GM23338 (cell line): ENCODE measurements at regions not wholly inside any gene's neighbourhood (a gene's known extent, or its start where the extent isn't known, plus 50 kb on each side); places are given as distances from the start of the nearest gene placed in this dataset.

ENCODE experiments used
- ATAC-seq: fragments of 200-7000 bp; cut with Tn5 transposase; 3 replicates; pipeline ENCODE4 v1.9.1; 2020
- DNase-seq: peaks from one replicate; pipeline ENCODE4 v3.0.0-alpha.2; 2015; ENCODE audit warnings: low spot score
- H2AFZ ChIP-seq: fragments of 200-600 bp; sonication (generic); 2 replicates; pipeline ENCODE4 v1.8.0; 2016; ENCODE audit warnings: antibody characterized with exemption, mild to moderate bottlenecking, moderate library complexity
- H3F3A ChIP-seq: fragments of 200-600 bp; sonication (generic); replicated peaks from 2 replicates; pipeline ENCODE4 v1.8.0; 2017; ENCODE audit warnings: antibody characterized with exemption, mixed run types, low read depth
- H3K27ac ChIP-seq: fragments of 200-600 bp; sonication (generic); 2 replicates; pipeline ENCODE4 v1.6.1; 2016; ENCODE audit warnings: low read depth
- H3K27me3 ChIP-seq: fragments of 200-600 bp; sonication (generic); 2 replicates; pipeline ENCODE4 v1.8.0; 2016; ENCODE audit warnings: mild to moderate bottlenecking, mixed run types, moderate library complexity; ENCODE audit not compliant: insufficient read depth
- H3K36me3 ChIP-seq: fragments of 200-600 bp; sonication (generic); 2 replicates; pipeline ENCODE4 v1.8.0; 2016; ENCODE audit warnings: mild to moderate bottlenecking; ENCODE audit not compliant: insufficient read depth
- H3K4me1 ChIP-seq: fragments of 200-600 bp; sonication (generic); 2 replicates; pipeline ENCODE4 v1.8.0; 2016; ENCODE audit warnings: mild to moderate bottlenecking, moderate library complexity; ENCODE audit not compliant: insufficient read depth
- H3K4me2 ChIP-seq: fragments of 200-600 bp; sonication (generic); 2 replicates; pipeline ENCODE4 v1.7.1; 2017; ENCODE audit warnings: mixed run types
- H3K4me3 ChIP-seq: fragments of 200-600 bp; sonication (generic); 2 replicates; pipeline ENCODE4 v1.6.1; 2016; ENCODE audit warnings: mixed run types
- H3K79me2 ChIP-seq: fragments of 200-600 bp; sonication (generic); replicated peaks from 2 replicates; pipeline ENCODE4 v1.8.0; 2017; ENCODE audit warnings: mild to moderate bottlenecking; ENCODE audit not compliant: insufficient read depth
- H3K9me2 ChIP-seq: fragments of 200-600 bp; sonication (generic); 2 replicates; pipeline ENCODE4 v1.8.0; 2017; ENCODE audit not compliant: insufficient read depth
- H4K20me1 ChIP-seq: fragments of 200-600 bp; sonication (generic); replicated peaks from 2 replicates; pipeline ENCODE4 v1.8.0; 2017; ENCODE audit warnings: mild to moderate bottlenecking; ENCODE audit not compliant: insufficient read depth
- H3K27ac Mint-ChIP-seq: 2 replicates; pipeline ENCODE4 v1.8.0; 2020; ENCODE audit warnings: inconsistent platforms, mild to moderate bottlenecking, moderate library complexity, mixed read lengths
- H3K27me3 Mint-ChIP-seq: 3 replicates; pipeline ENCODE4 v1.8.0; 2022; ENCODE audit warnings: low read depth, mild to moderate bottlenecking, moderate library complexity, mixed read lengths, inconsistent platforms; ENCODE audit not compliant: insufficient read depth, poor library complexity
- H3K36me3 Mint-ChIP-seq: 3 replicates; pipeline ENCODE4 v1.8.0; 2021; ENCODE audit warnings: low read depth, mild to moderate bottlenecking, inconsistent platforms, moderate library complexity, mixed read lengths
- H3K4me1 Mint-ChIP-seq: 3 replicates; pipeline ENCODE4 v1.8.0; 2020; ENCODE audit warnings: mild to moderate bottlenecking, inconsistent platforms, mixed read lengths
- H3K4me3 Mint-ChIP-seq: 3 replicates; pipeline ENCODE4 v1.8.0; 2021; ENCODE audit warnings: moderate library complexity, mild to moderate bottlenecking, inconsistent platforms, mixed read lengths
- H3K9me3 Mint-ChIP-seq: 3 replicates; pipeline ENCODE4 v1.8.0; 2020; ENCODE audit warnings: moderate library complexity, mild to moderate bottlenecking, inconsistent platforms, mixed read lengths
- CREB1 ChIP-seq: fragments of 250-450 bp; sonication (Bioruptor Pico); IDR thresholded peaks from 2 replicates; pipeline ENCODE4 v1.5.0; 2020; ENCODE audit warnings: low read depth, mild to moderate bottlenecking, moderate library complexity
- EZH2 ChIP-seq: fragments of 200-600 bp; sonication (generic); IDR thresholded peaks from one replicate; pipeline ENCODE4 v1.8.0; 2017; ENCODE audit warnings: antibody characterized with exemption, mild to moderate bottlenecking, low read depth; ENCODE audit not compliant: unreplicated experiment
- EZH2phosphoT487 ChIP-seq: fragments of 200-600 bp; sonication (generic); IDR thresholded peaks from one replicate; pipeline ENCODE4 v1.8.1; 2018; ENCODE audit warnings: antibody characterized with exemption; ENCODE audit not compliant: unreplicated experiment
- POLR2AphosphoS5 ChIP-seq: IDR thresholded peaks from 2 replicates; pipeline ENCODE4 v1.6.1; 2016; ENCODE audit warnings: antibody characterized with exemption, low read depth
- STAT1 ChIP-seq: IDR thresholded peaks from one replicate; pipeline ENCODE4 v1.6.1; 2016; ENCODE audit warnings: antibody characterized with exemption; ENCODE audit not compliant: unreplicated experiment
- ZNF114 ChIP-seq: fragments of 250-450 bp; sonication (Bioruptor Pico); IDR thresholded peaks from 2 replicates; pipeline ENCODE4 v1.5.0; 2020; ENCODE audit warnings: mild to moderate bottlenecking, moderate library complexity
- TF ChIP-seq, protein P1 (sequence below), 2 experiments: fragments of 200-600 bp in 1 of 2; sonication (generic) in 1 of 2; conservative IDR thresholded peaks; 2 replicates each; pipeline versions ENCODE4 v1.5.1 to v1.6.1; 2016 to 2017; ENCODE audit warnings: antibody characterized with exemption in 2 of 2, low read depth in 2 of 2, mild to moderate bottlenecking in 2 of 2, moderate library complexity in 1 of 2
- TF ChIP-seq, protein P2 (sequence below): IDR thresholded peaks from one replicate; pipeline ENCODE4 v1.6.1; 2018; ENCODE audit warnings: antibody characterized with exemption; ENCODE audit not compliant: unreplicated experiment
- TF ChIP-seq, protein P3 (sequence below): fragments of 250-450 bp; sonication (Bioruptor Pico); IDR thresholded peaks from 2 replicates; pipeline ENCODE4 v1.5.0; 2020; ENCODE audit warnings: mild to moderate bottlenecking, moderate library complexity

GRCh38 chr4:189301692-189302091 lies 639.0 kb upstream of the FRG1 start:
- peaks cover 12% of the 10 kb centered on the region; the same call in 2 of the 3 replicates for H3K9me3 Mint-ChIP-seq

More at GRCh38 chr4:189301692-189302091, 639.0 kb upstream of the FRG1 start:
- Mint-ChIP-seq H3K4me1 (no peaks in the 10 kb centered on the region), H3K4me3 (no peak overlapping the region), H3K27ac (no peak overlapping the region), H3K27me3 (peaks cover 2% of the 10 kb centered on the region), H3K36me3 (no peaks in the 10 kb centered on the region)
- Histone ChIP-seq H3F3A (no peaks in the 10 kb centered on the region), H3K36me3 (no peaks in the 10 kb centered on the region), H3K9me2 (no peaks in the 10 kb centered on the region), H3K27me3 (peaks cover 9% of the 10 kb centered on the region; the same call in 1 of the 2 replicates), H3K4me1 (no peaks in the 10 kb centered on the region), H2AFZ (peak overlapping the region; percentile 66), H3K4me3 (no peak overlapping the region), H3K4me2 (no peak overlapping the region), H3K79me2 (no peaks in the 10 kb centered on the region), H3K27ac (no peak overlapping the region), H4K20me1 (no peaks in the 10 kb centered on the region; the same call in 1 of the 2 replicates)
- no peak for TF ChIP-seq STAT1
- TF ChIP-seq ZNF114 (CRISPR knock-in tag) = no peak
- no peak for TF ChIP-seq POLR2AphosphoS5
- TF ChIP-seq, protein P1, sequence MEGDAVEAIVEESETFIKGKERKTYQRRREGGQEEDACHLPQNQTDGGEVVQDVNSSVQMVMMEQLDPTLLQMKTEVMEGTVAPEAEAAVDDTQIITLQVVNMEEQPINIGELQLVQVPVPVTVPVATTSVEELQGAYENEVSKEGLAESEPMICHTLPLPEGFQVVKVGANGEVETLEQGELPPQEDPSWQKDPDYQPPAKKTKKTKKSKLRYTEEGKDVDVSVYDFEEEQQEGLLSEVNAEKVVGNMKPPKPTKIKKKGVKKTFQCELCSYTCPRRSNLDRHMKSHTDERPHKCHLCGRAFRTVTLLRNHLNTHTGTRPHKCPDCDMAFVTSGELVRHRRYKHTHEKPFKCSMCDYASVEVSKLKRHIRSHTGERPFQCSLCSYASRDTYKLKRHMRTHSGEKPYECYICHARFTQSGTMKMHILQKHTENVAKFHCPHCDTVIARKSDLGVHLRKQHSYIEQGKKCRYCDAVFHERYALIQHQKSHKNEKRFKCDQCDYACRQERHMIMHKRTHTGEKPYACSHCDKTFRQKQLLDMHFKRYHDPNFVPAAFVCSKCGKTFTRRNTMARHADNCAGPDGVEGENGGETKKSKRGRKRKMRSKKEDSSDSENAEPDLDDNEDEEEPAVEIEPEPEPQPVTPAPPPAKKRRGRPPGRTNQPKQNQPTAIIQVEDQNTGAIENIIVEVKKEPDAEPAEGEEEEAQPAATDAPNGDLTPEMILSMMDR (conservative IDR thresholded peaks at IDR 0.05; ENCODE audit: low read depth in 2 of 2) = no peak
- no peak for TF ChIP-seq EZH2
- TF ChIP-seq EZH2phosphoT487 = no peak
- TF ChIP-seq CREB1 = no peak
- TF ChIP-seq, protein P2, sequence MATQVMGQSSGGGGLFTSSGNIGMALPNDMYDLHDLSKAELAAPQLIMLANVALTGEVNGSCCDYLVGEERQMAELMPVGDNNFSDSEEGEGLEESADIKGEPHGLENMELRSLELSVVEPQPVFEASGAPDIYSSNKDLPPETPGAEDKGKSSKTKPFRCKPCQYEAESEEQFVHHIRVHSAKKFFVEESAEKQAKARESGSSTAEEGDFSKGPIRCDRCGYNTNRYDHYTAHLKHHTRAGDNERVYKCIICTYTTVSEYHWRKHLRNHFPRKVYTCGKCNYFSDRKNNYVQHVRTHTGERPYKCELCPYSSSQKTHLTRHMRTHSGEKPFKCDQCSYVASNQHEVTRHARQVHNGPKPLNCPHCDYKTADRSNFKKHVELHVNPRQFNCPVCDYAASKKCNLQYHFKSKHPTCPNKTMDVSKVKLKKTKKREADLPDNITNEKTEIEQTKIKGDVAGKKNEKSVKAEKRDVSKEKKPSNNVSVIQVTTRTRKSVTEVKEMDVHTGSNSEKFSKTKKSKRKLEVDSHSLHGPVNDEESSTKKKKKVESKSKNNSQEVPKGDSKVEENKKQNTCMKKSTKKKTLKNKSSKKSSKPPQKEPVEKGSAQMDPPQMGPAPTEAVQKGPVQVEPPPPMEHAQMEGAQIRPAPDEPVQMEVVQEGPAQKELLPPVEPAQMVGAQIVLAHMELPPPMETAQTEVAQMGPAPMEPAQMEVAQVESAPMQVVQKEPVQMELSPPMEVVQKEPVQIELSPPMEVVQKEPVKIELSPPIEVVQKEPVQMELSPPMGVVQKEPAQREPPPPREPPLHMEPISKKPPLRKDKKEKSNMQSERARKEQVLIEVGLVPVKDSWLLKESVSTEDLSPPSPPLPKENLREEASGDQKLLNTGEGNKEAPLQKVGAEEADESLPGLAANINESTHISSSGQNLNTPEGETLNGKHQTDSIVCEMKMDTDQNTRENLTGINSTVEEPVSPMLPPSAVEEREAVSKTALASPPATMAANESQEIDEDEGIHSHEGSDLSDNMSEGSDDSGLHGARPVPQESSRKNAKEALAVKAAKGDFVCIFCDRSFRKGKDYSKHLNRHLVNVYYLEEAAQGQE = no peak
- TF ChIP-seq, protein P3, sequence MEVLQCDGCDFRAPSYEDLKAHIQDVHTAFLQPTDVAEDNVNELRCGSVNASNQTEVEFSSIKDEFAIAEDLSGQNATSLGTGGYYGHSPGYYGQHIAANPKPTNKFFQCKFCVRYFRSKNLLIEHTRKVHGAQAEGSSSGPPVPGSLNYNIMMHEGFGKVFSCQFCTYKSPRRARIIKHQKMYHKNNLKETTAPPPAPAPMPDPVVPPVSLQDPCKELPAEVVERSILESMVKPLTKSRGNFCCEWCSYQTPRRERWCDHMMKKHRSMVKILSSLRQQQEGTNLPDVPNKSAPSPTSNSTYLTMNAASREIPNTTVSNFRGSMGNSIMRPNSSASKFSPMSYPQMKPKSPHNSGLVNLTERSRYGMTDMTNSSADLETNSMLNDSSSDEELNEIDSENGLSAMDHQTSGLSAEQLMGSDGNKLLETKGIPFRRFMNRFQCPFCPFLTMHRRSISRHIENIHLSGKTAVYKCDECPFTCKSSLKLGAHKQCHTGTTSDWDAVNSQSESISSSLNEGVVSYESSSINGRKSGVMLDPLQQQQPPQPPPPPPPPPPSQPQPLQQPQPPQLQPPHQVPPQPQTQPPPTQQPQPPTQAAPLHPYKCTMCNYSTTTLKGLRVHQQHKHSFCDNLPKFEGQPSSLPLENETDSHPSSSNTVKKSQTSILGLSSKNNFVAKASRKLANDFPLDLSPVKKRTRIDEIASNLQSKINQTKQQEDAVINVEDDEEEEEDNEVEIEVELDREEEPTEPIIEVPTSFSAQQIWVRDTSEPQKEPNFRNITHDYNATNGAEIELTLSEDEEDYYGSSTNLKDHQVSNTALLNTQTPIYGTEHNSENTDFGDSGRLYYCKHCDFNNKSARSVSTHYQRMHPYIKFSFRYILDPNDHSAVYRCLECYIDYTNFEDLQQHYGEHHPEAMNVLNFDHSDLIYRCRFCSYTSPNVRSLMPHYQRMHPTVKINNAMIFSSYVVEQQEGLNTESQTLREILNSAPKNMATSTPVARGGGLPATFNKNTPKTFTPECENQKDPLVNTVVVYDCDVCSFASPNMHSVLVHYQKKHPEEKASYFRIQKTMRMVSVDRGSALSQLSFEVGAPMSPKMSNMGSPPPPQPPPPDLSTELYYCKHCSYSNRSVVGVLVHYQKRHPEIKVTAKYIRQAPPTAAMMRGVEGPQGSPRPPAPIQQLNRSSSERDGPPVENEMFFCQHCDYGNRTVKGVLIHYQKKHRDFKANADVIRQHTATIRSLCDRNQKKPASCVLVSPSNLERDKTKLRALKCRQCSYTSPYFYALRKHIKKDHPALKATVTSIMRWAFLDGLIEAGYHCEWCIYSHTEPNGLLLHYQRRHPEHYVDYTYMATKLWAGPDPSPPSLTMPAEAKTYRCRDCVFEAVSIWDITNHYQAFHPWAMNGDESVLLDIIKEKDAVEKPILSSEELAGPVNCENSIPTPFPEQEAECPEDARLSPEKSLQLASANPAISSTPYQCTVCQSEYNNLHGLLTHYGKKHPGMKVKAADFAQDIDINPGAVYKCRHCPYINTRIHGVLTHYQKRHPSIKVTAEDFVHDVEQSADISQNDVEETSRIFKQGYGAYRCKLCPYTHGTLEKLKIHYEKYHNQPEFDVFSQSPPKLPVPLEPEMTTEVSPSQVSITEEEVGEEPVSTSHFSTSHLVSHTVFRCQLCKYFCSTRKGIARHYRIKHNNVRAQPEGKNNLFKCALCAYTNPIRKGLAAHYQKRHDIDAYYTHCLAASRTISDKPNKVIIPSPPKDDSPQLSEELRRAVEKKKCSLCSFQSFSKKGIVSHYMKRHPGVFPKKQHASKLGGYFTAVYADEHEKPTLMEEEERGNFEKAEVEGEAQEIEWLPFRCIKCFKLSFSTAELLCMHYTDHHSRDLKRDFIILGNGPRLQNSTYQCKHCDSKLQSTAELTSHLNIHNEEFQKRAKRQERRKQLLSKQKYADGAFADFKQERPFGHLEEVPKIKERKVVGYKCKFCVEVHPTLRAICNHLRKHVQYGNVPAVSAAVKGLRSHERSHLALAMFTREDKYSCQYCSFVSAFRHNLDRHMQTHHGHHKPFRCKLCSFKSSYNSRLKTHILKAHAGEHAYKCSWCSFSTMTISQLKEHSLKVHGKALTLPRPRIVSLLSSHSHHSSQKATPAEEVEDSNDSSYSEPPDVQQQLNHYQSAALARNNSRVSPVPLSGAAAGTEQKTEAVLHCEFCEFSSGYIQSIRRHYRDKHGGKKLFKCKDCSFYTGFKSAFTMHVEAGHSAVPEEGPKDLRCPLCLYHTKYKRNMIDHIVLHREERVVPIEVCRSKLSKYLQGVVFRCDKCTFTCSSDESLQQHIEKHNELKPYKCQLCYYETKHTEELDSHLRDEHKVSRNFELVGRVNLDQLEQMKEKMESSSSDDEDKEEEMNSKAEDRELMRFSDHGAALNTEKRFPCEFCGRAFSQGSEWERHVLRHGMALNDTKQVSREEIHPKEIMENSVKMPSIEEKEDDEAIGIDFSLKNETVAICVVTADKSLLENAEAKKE (CRISPR knock-in tag) = no peak
- DNase-seq = no peak
- ATAC-seq = no peak
